K562 (cell line): ENCODE measurements at regions not wholly inside any gene's neighbourhood (a gene's known extent, or its start where the extent isn't known, plus 50 kb on each side); places are given as distances from the start of the nearest gene placed in this dataset.

ENCODE experiments used
- ATAC-seq: fragments of 200-7000 bp; cut with Tn5 transposase; 3 replicates; pipeline ENCODE4 v1.9.1; 2020; ENCODE audit warnings: moderate library complexity
- BruUV-seq: library from RNA; stranded (reverse); fragments of 400-500 nt; replicated peaks from 2 replicates; lab custom pipeline; 2021; lab: Mats Ljungman, UMichigan
- CTCF ChIA-PET: fragments of 300-600 bp; formaldehyde crosslinking; extraction: SDS; loops from one replicate; lab custom pipeline; 2021; ENCODE audit warnings: low intra/inter-chr PET ratio; lab: Yijun Ruan, JAX
- POLR2A ChIA-PET: fragments of 300-600, 350-650 bp; sonication (Branson Sonifier 250); formaldehyde crosslinking; extraction: SDS; loops from one replicate; lab custom pipeline; 2021; ENCODE audit warnings: antibody characterized with exemption, inconsistent platforms; lab: Yijun Ruan, JAX
- DNase-seq, 4 experiments: peaks; one replicate each; pipeline versions ENCODE4 v3.0.0 to v3.0.0-alpha.2; 2011 to 2018; ENCODE audit warnings: low spot score in 3 of 4, mixed read lengths in 3 of 4; ENCODE audit errors: extremely low read depth in 1 of 4
- FAIRE-seq: peaks from 2 replicates; lab custom pipeline; 2011; peaks lifted over from hg19 to GRCh38; lab: Jason Lieb, UNC
- H2AFZ ChIP-seq: 2 replicates; pipeline ENCODE4 v1.6.0; 2011; ENCODE audit warnings: low read depth, low read length, control low read depth, inconsistent platforms
- H3K27ac ChIP-seq: fragments of 200-600 bp; 3 replicates; pipeline ENCODE4 v1.8.0; 2011; ENCODE audit warnings: low read depth, mild to moderate bottlenecking, control low read depth, inconsistent platforms, low read length, moderate library complexity, mixed read lengths; ENCODE audit errors: extremely low read depth
- H3K27me3 ChIP-seq, 2 experiments: fragments of 300-600 bp in 1 of 2; 2 replicates in 1 of 2; 3 replicates in 1 of 2; pipeline versions ENCODE4 v1.6.0 to v1.8.0; 2011; ENCODE audit warnings: inconsistent platforms in 2 of 2, low read length in 2 of 2, mild to moderate bottlenecking in 1 of 2, mixed read lengths in 1 of 2, moderate library complexity in 1 of 2; ENCODE audit not compliant: control insufficient read depth in 2 of 2, insufficient read depth in 2 of 2
- H3K36me3 ChIP-seq: fragments of 300-600 bp; 3 replicates; pipeline ENCODE4 v1.8.0; 2011; ENCODE audit warnings: mild to moderate bottlenecking, low read length, inconsistent platforms; ENCODE audit not compliant: control insufficient read depth, insufficient read depth
- H3K4me1 ChIP-seq, 2 experiments: fragments of 200-600 bp in 1 of 2; replicated peaks in 1 of 2; 2 replicates in 1 of 2; 3 replicates in 1 of 2; pipeline versions ENCODE4 v1.5.1 to v1.8.0; 2011; ENCODE audit warnings: inconsistent platforms in 2 of 2, low read length in 2 of 2, mild to moderate bottlenecking in 1 of 2, mixed read lengths in 1 of 2, moderate library complexity in 1 of 2; ENCODE audit not compliant: control insufficient read depth in 2 of 2, insufficient read depth in 2 of 2
- H3K4me2 ChIP-seq: 2 replicates; pipeline ENCODE4 v1.6.1; 2011; ENCODE audit warnings: low read length, control low read depth, inconsistent platforms, mixed read lengths; ENCODE audit not compliant: insufficient read depth
- H3K4me3 ChIP-seq: fragments of 200-600 bp; sonication (generic), shearing (Covaris generic); 2 replicates; pipeline ENCODE4 v1.5.1; 2016; ENCODE audit warnings: control low read depth, inconsistent platforms
- H3K79me2 ChIP-seq: fragments of 200-600 bp; 3 replicates; pipeline ENCODE4 v1.8.0; 2011; ENCODE audit warnings: low read length, inconsistent platforms; ENCODE audit not compliant: control insufficient read depth, insufficient read depth
- H3K9ac ChIP-seq, 2 experiments: 2 replicates each; pipeline versions ENCODE4 v1.6.0 to v1.6.1; 2011; ENCODE audit warnings: low read depth in 2 of 2, low read length in 2 of 2, control low read depth in 1 of 2, inconsistent platforms in 1 of 2, mild to moderate bottlenecking in 1 of 2, mixed read lengths in 1 of 2; ENCODE audit not compliant: insufficient read depth in 1 of 2
- H3K9me1 ChIP-seq: one replicate; pipeline ENCODE4 v1.6.0; 2011; ENCODE audit warnings: inconsistent platforms, mild to moderate bottlenecking, low read length, moderate library complexity; ENCODE audit not compliant: control insufficient read depth, insufficient read depth
- H3K9me3 ChIP-seq: replicated peaks from 2 replicates; pipeline ENCODE4 v1.5.1; 2011; ENCODE audit warnings: low read depth, low read length, inconsistent platforms; ENCODE audit not compliant: control insufficient read depth, insufficient read depth
- H4K20me1 ChIP-seq: replicated peaks from 2 replicates; pipeline ENCODE4 v1.6.1; 2011; ENCODE audit warnings: low read length, inconsistent platforms, mixed read lengths; ENCODE audit not compliant: control insufficient read depth, insufficient read depth
- BHLHE40 ChIP-seq: IDR thresholded peaks from 2 replicates; pipeline ENCODE4 v1.6.1; 2011; ENCODE audit warnings: low read length, improper control_type of control experiment
- FOXO4 ChIP-seq: fragments of 450-650 bp; formaldehyde crosslinking; IDR thresholded peaks from 2 replicates; pipeline ENCODE4 v1.4.0; 2020; ENCODE audit warnings: mild to moderate bottlenecking, moderate library complexity
- KLF10 ChIP-seq: fragments of 250-450 bp; sonication (Bioruptor Pico); IDR thresholded peaks from 2 replicates; pipeline ENCODE4 v1.6.1; 2021; ENCODE audit warnings: matching md5 sums
- NCOA2 ChIP-seq, 2 experiments: fragments of 450-650 bp; IDR thresholded peaks; 2 replicates each; pipeline ENCODE4 v1.6.1; 2018; ENCODE audit warnings: mild to moderate bottlenecking in 2 of 2, moderate library complexity in 1 of 2; ENCODE audit not compliant: partially characterized antibody in 2 of 2
- NFXL1 ChIP-seq: fragments of 450-650 bp; formaldehyde crosslinking; IDR thresholded peaks from 2 replicates; pipeline ENCODE4 v1.4.0; 2021; ENCODE audit warnings: mild to moderate bottlenecking
- NR4A1 ChIP-seq, 2 experiments: fragments of 250-450 bp in 1 of 2; fragments of 450-650 bp in 1 of 2; sonication (Bioruptor Pico) in 1 of 2; IDR thresholded peaks; 2 replicates each; pipeline versions ENCODE4 v1.4.0 to v1.6.1; 2016 to 2020; ENCODE audit warnings: mild to moderate bottlenecking in 2 of 2, missing compliant biosample characterization in 1 of 2, missing genetic modification characterization in 1 of 2, moderate library complexity in 1 of 2
- RB1 ChIP-seq: fragments of 450-650 bp; IDR thresholded peaks from 2 replicates; pipeline ENCODE4 v1.6.1; 2017; ENCODE audit warnings: low read depth, mild to moderate bottlenecking
- RFX5 ChIP-seq: IDR thresholded peaks from 2 replicates; pipeline ENCODE4 v1.6.1; 2011; ENCODE audit warnings: low read depth, mild to moderate bottlenecking, improper control_type of control experiment, low read length
- THRAP3 ChIP-seq: fragments of 450-650 bp; IDR thresholded peaks from 2 replicates; pipeline ENCODE4 v1.6.1; 2016; ENCODE audit warnings: mild to moderate bottlenecking, inconsistent platforms, borderline replicate concordance
- ZBTB17 ChIP-seq: fragments of 450-650 bp; formaldehyde crosslinking; IDR thresholded peaks from 2 replicates; pipeline ENCODE4 v1.4.0; 2020; ENCODE audit warnings: mild to moderate bottlenecking
- ZBTB43 ChIP-seq: sonication (generic); formaldehyde crosslinking; IDR thresholded peaks from 2 replicates; pipeline ENCODE4 v1.8.0; 2023; ENCODE audit warnings: mild to moderate bottlenecking, missing genetic modification reagents
- ZEB2 ChIP-seq: fragments of 450-650 bp; IDR thresholded peaks from 2 replicates; pipeline ENCODE4 v1.6.1; 2016
- ZNF124 ChIP-seq: sonication (generic); formaldehyde crosslinking; IDR thresholded peaks from 2 replicates; pipeline ENCODE4 v1.8.1; 2022; ENCODE audit warnings: missing genetic modification reagents
- ZNF589 ChIP-seq: fragments of 200-800 bp; sonication (Bioruptor generic); IDR thresholded peaks from 2 replicates; pipeline ENCODE4 v1.6.1; 2016; ENCODE audit warnings: low read depth, missing genetic modification characterization, missing compliant biosample characterization
- WGBS: fragments of 100-300 bp; shearing (Covaris generic); methylation state at CpG from one replicate; pipeline ENCODE4 v1.1.6; 2016; ENCODE audit warnings: low coverage, mixed read lengths; ENCODE audit not compliant: insufficient coverage; ENCODE audit errors: missing lambda C conversion rate; 5-methylcytosine and 5-hydroxymethylcytosine counted together
- in situ Hi-C: fragments of 300-500 bp; cut with MboI; formaldehyde crosslinking; loops from 4 replicates; pipeline ENCODE4 v1.15.0; 2018; ENCODE audit warnings: inconsistent platforms, mixed read lengths
- intact Hi-C: fragments of 100-400 bp; cut with micrococcal nuclease; formaldehyde crosslinking; loops from 2 replicates; pipeline ENCODE4 v1.14.2; 2022
- TF ChIP-seq, protein P1 (sequence below): fragments of 450-650 bp; IDR thresholded peaks from one replicate; pipeline ENCODE4 v1.6.1; 2018; ENCODE audit warnings: mild to moderate bottlenecking, moderate library complexity; ENCODE audit not compliant: partially characterized antibody

DNA sequence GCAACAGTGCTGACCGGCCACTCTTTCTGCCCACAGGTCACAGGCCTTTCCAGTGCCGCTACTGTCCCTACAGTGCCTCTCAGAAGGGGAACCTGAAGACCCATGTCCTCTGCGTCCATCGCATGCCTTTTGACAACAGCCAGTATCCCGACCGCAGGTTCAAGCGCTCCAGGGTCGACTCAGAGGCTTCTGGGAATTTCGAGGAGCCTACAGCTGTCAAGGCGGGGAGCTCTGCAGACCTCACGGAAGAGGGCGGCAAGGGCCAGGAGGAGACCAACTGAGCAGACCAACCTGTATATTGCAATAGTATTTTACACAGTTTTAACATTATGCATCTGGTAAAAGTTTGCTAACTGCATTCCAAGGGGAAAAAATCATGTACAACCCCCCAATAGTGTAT lies 338.5 kb downstream of the ZNF536 start (continued):
- TF ChIP-seq, protein P1, sequence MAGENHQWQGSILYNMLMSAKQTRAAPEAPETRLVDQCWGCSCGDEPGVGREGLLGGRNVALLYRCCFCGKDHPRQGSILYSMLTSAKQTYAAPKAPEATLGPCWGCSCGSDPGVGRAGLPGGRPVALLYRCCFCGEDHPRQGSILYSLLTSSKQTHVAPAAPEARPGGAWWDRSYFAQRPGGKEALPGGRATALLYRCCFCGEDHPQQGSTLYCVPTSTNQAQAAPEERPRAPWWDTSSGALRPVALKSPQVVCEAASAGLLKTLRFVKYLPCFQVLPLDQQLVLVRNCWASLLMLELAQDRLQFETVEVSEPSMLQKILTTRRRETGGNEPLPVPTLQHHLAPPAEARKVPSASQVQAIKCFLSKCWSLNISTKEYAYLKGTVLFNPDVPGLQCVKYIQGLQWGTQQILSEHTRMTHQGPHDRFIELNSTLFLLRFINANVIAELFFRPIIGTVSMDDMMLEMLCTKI = no peak
- no peak for TF ChIP-seq NFXL1 (CRISPR knock-in tag)

- no peaks in the 10 kb centered on the region for H3K4me1 ChIP-seq
- DNase-seq (no peak), FAIRE-seq (no peak), ATAC-seq (no peak)
- H3K9me3 ChIP-seq = no peaks in the 10 kb centered on the region
- H3K9me1 ChIP-seq = no peaks in the 10 kb centered on the region
- no peak overlapping the region for H3K27ac ChIP-seq
- H3K4me3 ChIP-seq = no peak overlapping the region
- H3K36me3 ChIP-seq = no peaks in the 10 kb centered on the region
- intact Hi-C loops = no loop called here
- ChIA-PET CTCF (no interaction called here), POLR2A (interaction anchor here (0.6 kb wide), 1 partner anchor 177 kb away, joined by 3 read pairs; no protein-coding TSS in a partner anchor)
- no peaks in the 10 kb centered on the region for H4K20me1 ChIP-seq
- no peak overlapping the region for H2AFZ ChIP-seq
- BruUV-seq = no TSS peak
- H3K27me3 ChIP-seq = peaks cover 8 to 10% of the 10 kb centered on the region in 2 experiments; a peak in 3 of 5 replicates
- in situ Hi-C loops = no loop called here
- under 1% methylated on average over 11 of the region's 11 CpGs for WGBS
- no peaks in the 10 kb centered on the region for H3K79me2 ChIP-seq
- no peak overlapping the region for H3K9ac ChIP-seq
- H3K4me2 ChIP-seq = no peak overlapping the region
- TF ChIP-seq KLF10 (CRISPR knock-in tag) (no peak), ZBTB17 (CRISPR knock-in tag) (no peak), ZBTB43 (CRISPR knock-in tag) (no peak), NCOA2 (IDR thresholded peaks at IDR 0.05; ENCODE audit: partially characterized antibody in 2 of 2) (no peak), FOXO4 (CRISPR knock-in tag) (no peak), RB1 (no peak), RFX5 (no peak), NR4A1 (CRISPR knock-in tag; IDR thresholded peaks at IDR 0.05) (no peak), NR4A1 (tag; IDR thresholded peaks at IDR 0.05) (no peak), ZEB2 (no peak), THRAP3 (no peak), ZNF589 (CRISPR knock-in tag) (no peak), ZNF124 (CRISPR knock-in tag) (no peak), BHLHE40 (no peak)
These were observed 336.4 kb downstream of the ZNF536 start for GRCh38 chr19:30708416-30709178.
